ENCODE measurements at regions not wholly inside any gene's neighbourhood (a gene's known extent, or its start where the extent isn't known, plus 50 kb on each side); places are given as distances from the start of the nearest gene placed in this dataset.

GRCh38 chr1:5311147-5311546 lies 656.7 kb downstream of the AJAP1 start:
- WGBS: 89% methylated on average over 12 of the region's 12 CpGs
- Histone ChIP-seq H3K27ac (ENCODE audit: low read depth in 1 of 2, low read length in 1 of 2) (no peak overlapping the region), H3K27me3 (ENCODE audit: control insufficient read depth in 2 of 2, insufficient read depth in 1 of 2, low read length in 1 of 2) (no peaks in the 10 kb centered on the region)

GRCh38 chr1:5308249-5308648 lies 653.8 kb downstream of the AJAP1 start:
- H3K27ac ChIP-seq (ENCODE audit: low read depth in 1 of 2, low read length in 1 of 2): no peak overlapping the region
- H3K27me3 ChIP-seq (ENCODE audit: control insufficient read depth in 2 of 2, insufficient read depth in 1 of 2, low read length in 1 of 2): no peaks in the 10 kb centered on the region
- no peaks in the 10 kb centered on the region for H3K36me3 ChIP-seq (ENCODE audit: control insufficient read depth in 2 of 2, insufficient read depth in 2 of 2, low read length in 1 of 2)
- WGBS: 88% methylated on average over 6 of the region's 6 CpGs
- DNase-seq (ENCODE audit: low read depth in 6 of 9, low spot score in 9 of 9): no peak
- no peak overlapping the region for H3K4me3 ChIP-seq (ENCODE audit: low read length in 2 of 2)
- H3K4me1 ChIP-seq (ENCODE audit: control insufficient read depth in 2 of 2, insufficient read depth in 2 of 2, low read length in 2 of 2): no peaks in the 10 kb centered on the region
- H3K9me3 ChIP-seq (ENCODE audit: control insufficient read depth in 2 of 2, insufficient read depth in 1 of 2, low read length in 1 of 2): no peaks in the 10 kb centered on the region

More at GRCh38 chr1:5311147-5311546, 656.7 kb downstream of the AJAP1 start:
- no peak for DNase-seq (ENCODE audit: low read depth in 6 of 9, low spot score in 9 of 9)
- Histone ChIP-seq H3K36me3 (ENCODE audit: control insufficient read depth in 2 of 2, insufficient read depth in 2 of 2, low read length in 1 of 2) (no peaks in the 10 kb centered on the region), H3K4me1 (ENCODE audit: control insufficient read depth in 2 of 2, insufficient read depth in 2 of 2, low read length in 2 of 2) (no peaks in the 10 kb centered on the region), H3K9me3 (ENCODE audit: control insufficient read depth in 2 of 2, insufficient read depth in 1 of 2, low read length in 1 of 2) (no peaks in the 10 kb centered on the region), H3K4me3 (ENCODE audit: low read length in 2 of 2) (no peak overlapping the region)

DNA sequence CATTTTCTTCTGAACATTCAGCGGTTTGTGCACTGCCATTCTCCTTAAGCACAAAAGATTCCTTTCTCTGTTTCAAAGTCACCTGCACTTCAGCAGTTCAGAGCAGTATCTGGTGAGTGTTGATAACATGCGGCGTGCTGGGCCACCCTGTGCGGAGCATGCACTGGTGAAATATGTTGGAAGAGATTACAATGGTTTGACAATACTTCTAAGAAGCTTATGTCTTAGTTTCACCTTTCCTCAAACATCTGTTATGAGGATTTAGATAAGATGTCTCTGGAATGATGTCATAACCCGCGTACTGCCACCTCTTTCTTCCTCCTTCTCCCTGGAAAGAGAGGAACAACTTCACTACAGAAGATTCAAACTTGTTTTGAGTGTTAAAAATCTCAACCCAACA lies 650.3 kb downstream of the AJAP1 start:
- Histone ChIP-seq H3K4me1 (ENCODE audit: control insufficient read depth in 2 of 2, insufficient read depth in 2 of 2, low read length in 2 of 2) (no peaks in the 10 kb centered on the region), H3K9me3 (ENCODE audit: control insufficient read depth in 2 of 2, insufficient read depth in 1 of 2, low read length in 1 of 2) (no peaks in the 10 kb centered on the region), H3K27me3 (ENCODE audit: control insufficient read depth in 2 of 2, insufficient read depth in 1 of 2, low read length in 1 of 2) (no peaks in the 10 kb centered on the region), H3K27ac (ENCODE audit: low read depth in 1 of 2, low read length in 1 of 2) (no peak overlapping the region), H3K4me3 (ENCODE audit: low read length in 2 of 2) (no peak overlapping the region), H3K36me3 (ENCODE audit: control insufficient read depth in 2 of 2, insufficient read depth in 2 of 2, low read length in 1 of 2) (no peaks in the 10 kb centered on the region)
- WGBS: 96% methylated on average over 6 of the region's 6 CpGs
- DNase-seq (ENCODE audit: low read depth in 6 of 9, low spot score in 9 of 9): no peak

GRCh38 chr1:5298376-5298775 lies 644.0 kb downstream of the AJAP1 start:
- H3K9me3 ChIP-seq (ENCODE audit: control insufficient read depth in 2 of 2, insufficient read depth in 1 of 2, low read length in 1 of 2): peaks cover 0 to 8% of the 10 kb centered on the region in 2 donors
- H3K36me3 ChIP-seq (ENCODE audit: control insufficient read depth in 2 of 2, insufficient read depth in 2 of 2, low read length in 1 of 2): no peaks in the 10 kb centered on the region
- no peak overlapping the region for H3K4me3 ChIP-seq (ENCODE audit: low read length in 2 of 2)
- H3K4me1 ChIP-seq (ENCODE audit: control insufficient read depth in 2 of 2, insufficient read depth in 2 of 2, low read length in 2 of 2): no peaks in the 10 kb centered on the region
- H3K27me3 ChIP-seq (ENCODE audit: control insufficient read depth in 2 of 2, insufficient read depth in 1 of 2, low read length in 1 of 2): no peaks in the 10 kb centered on the region
- no peak for DNase-seq (ENCODE audit: low read depth in 6 of 9, low spot score in 9 of 9)
- 94% methylated on average over 6 of the region's 6 CpGs for WGBS
- H3K27ac ChIP-seq (ENCODE audit: low read depth in 1 of 2, low read length in 1 of 2): no peak overlapping the region

- Histone ChIP-seq H3K27me3 (ENCODE audit: control insufficient read depth in 2 of 2, insufficient read depth in 1 of 2, low read length in 1 of 2) (no peaks in the 10 kb centered on the region), H3K27ac (ENCODE audit: low read depth in 1 of 2, low read length in 1 of 2) (no peak overlapping the region), H3K4me1 (ENCODE audit: control insufficient read depth in 2 of 2, insufficient read depth in 2 of 2, low read length in 2 of 2) (no peaks in the 10 kb centered on the region), H3K9me3 (ENCODE audit: control insufficient read depth in 2 of 2, insufficient read depth in 1 of 2, low read length in 1 of 2) (peaks cover 0 to 8% of the 10 kb centered on the region in 2 donors), H3K4me3 (ENCODE audit: low read length in 2 of 2) (no peak overlapping the region), H3K36me3 (ENCODE audit: control insufficient read depth in 2 of 2, insufficient read depth in 2 of 2, low read length in 1 of 2) (no peaks in the 10 kb centered on the region)
- no peak for DNase-seq (ENCODE audit: low read depth in 6 of 9, low spot score in 9 of 9)
- 98% methylated on average over 1 of the region's 1 CpG for WGBS
Observed at GRCh38 chr1:5297886-5298239, 643.5 kb downstream of the AJAP1 start.

GRCh38 chr1:5297180-5297885 lies 642.9 kb downstream of the AJAP1 start:
- H3K4me3 ChIP-seq (ENCODE audit: low read length in 2 of 2): no peak overlapping the region
- no peaks in the 10 kb centered on the region for H3K27me3 ChIP-seq (ENCODE audit: control insufficient read depth in 2 of 2, insufficient read depth in 1 of 2, low read length in 1 of 2)
- H3K36me3 ChIP-seq (ENCODE audit: control insufficient read depth in 2 of 2, insufficient read depth in 2 of 2, low read length in 1 of 2): no peaks in the 10 kb centered on the region
- peaks cover 0 to 8% of the 10 kb centered on the region in 2 donors for H3K9me3 ChIP-seq (ENCODE audit: control insufficient read depth in 2 of 2, insufficient read depth in 1 of 2, low read length in 1 of 2)
- 96% methylated on average over 9 of the region's 9 CpGs for WGBS
- no peak for DNase-seq (ENCODE audit: low read depth in 6 of 9, low spot score in 9 of 9)
- no peaks in the 10 kb centered on the region for H3K4me1 ChIP-seq (ENCODE audit: control insufficient read depth in 2 of 2, insufficient read depth in 2 of 2, low read length in 2 of 2)
- H3K27ac ChIP-seq (ENCODE audit: low read depth in 1 of 2, low read length in 1 of 2): no peak overlapping the region

DNA sequence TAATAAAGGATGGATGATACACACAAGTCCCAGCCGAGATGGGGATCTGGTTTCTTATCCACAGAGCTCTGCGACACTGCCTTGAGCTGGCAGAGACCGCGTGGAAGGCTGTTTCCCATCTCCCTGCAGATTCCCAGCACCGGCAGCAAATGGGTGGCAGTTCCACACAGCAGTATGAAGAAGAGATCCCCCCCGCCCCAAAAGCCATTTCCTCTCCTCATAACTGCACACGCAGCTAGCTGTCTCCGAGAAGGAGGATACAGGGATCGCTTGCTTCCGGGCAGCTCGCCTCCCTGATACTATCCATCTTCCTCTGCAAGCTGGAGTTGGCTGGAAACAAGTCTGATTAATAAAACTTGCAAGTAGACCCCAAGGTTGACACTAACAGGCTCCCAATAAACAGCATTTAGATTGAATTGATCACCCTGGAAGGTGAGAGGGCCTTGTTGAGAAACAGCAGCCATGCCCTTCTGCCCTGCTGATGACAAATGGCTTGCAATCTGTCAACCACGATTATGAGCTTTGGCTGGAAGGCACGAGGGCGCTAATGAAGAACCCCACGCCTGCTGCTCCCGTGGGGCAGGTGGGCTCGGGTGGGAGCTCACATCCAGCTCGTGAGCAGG lies 642.3 kb downstream of the AJAP1 start:
- H3K36me3 ChIP-seq (ENCODE audit: control insufficient read depth in 2 of 2, insufficient read depth in 2 of 2, low read length in 1 of 2): no peaks in the 10 kb centered on the region
- DNase-seq (ENCODE audit: low read depth in 6 of 9, low spot score in 9 of 9): no peak
- H3K27me3 ChIP-seq (ENCODE audit: control insufficient read depth in 2 of 2, insufficient read depth in 1 of 2, low read length in 1 of 2): no peaks in the 10 kb centered on the region
- H3K4me3 ChIP-seq (ENCODE audit: low read length in 2 of 2): no peak overlapping the region
- peaks cover 0 to 8% of the 10 kb centered on the region in 2 donors for H3K9me3 ChIP-seq (ENCODE audit: control insufficient read depth in 2 of 2, insufficient read depth in 1 of 2, low read length in 1 of 2)
- 82% methylated on average over 18 of the region's 18 CpGs for WGBS
- no peaks in the 10 kb centered on the region for H3K4me1 ChIP-seq (ENCODE audit: control insufficient read depth in 2 of 2, insufficient read depth in 2 of 2, low read length in 2 of 2)
- H3K27ac ChIP-seq (ENCODE audit: low read depth in 1 of 2, low read length in 1 of 2): no peak overlapping the region

DNA sequence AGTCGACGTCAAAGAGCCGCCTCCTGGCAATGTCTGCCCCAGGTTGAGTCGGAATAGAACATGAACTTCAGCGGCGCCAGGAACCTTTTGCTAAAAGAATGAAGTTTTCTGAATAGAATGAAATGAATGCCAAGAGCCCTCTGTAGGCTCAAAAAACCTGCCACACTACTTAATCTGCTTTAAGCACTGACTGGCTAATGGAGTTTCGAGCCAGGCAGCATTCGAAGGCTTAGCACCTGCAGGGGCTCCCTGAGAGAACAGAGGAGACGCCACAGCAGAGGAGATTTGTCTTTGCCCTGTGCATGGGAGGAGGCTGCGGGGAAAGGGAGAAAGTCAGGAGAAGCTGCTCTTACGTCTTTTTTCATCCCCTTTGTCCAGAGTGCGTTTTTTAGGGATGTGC lies 641.7 kb downstream of the AJAP1 start:
- no peaks in the 10 kb centered on the region for H3K27me3 ChIP-seq (ENCODE audit: control insufficient read depth in 2 of 2, insufficient read depth in 1 of 2, low read length in 1 of 2)
- DNase-seq (ENCODE audit: low read depth in 6 of 9, low spot score in 9 of 9): no peak
- H3K4me3 ChIP-seq (ENCODE audit: low read length in 2 of 2): no peak overlapping the region
- no peaks in the 10 kb centered on the region for H3K36me3 ChIP-seq (ENCODE audit: control insufficient read depth in 2 of 2, insufficient read depth in 2 of 2, low read length in 1 of 2)
- peaks cover 0 to 8% of the 10 kb centered on the region in 2 donors for H3K9me3 ChIP-seq (ENCODE audit: control insufficient read depth in 2 of 2, insufficient read depth in 1 of 2, low read length in 1 of 2)
- 81% methylated on average over 12 of the region's 12 CpGs for WGBS
- no peak overlapping the region for H3K27ac ChIP-seq (ENCODE audit: low read depth in 1 of 2, low read length in 1 of 2)
- H3K4me1 ChIP-seq (ENCODE audit: control insufficient read depth in 2 of 2, insufficient read depth in 2 of 2, low read length in 2 of 2): no peaks in the 10 kb centered on the region

DNA sequence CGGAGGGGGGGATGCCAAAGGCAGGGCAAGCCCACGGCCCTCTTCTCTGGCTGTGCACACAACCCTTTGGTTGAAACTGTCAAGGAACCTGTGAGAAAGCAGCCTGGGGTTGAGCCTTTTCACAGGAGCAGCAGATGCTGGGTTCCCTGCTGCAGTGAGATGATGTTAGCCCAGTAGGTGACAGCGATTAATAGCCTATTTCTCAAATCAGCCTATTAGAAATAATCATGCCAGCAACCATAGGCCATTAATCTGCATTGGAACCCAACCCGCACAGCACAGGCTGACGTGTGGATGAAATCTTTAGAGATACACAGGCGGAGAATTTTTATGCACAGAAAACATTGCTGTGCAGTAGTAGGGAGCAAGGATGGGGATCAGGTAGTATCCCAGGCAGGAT lies 637.5 kb downstream of the AJAP1 start:
- WGBS: 81% methylated on average over 6 of the region's 6 CpGs
- Histone ChIP-seq H3K27ac (ENCODE audit: low read depth in 1 of 2, low read length in 1 of 2) (no peak overlapping the region), H3K4me1 (ENCODE audit: control insufficient read depth in 2 of 2, insufficient read depth in 2 of 2, low read length in 2 of 2) (no peaks in the 10 kb centered on the region), H3K27me3 (ENCODE audit: control insufficient read depth in 2 of 2, insufficient read depth in 1 of 2, low read length in 1 of 2) (no peaks in the 10 kb centered on the region), H3K36me3 (ENCODE audit: control insufficient read depth in 2 of 2, insufficient read depth in 2 of 2, low read length in 1 of 2) (no peaks in the 10 kb centered on the region), H3K4me3 (ENCODE audit: low read length in 2 of 2) (no peak overlapping the region), H3K9me3 (ENCODE audit: control insufficient read depth in 2 of 2, insufficient read depth in 1 of 2, low read length in 1 of 2) (peaks cover 0 to 8% of the 10 kb centered on the region in 2 donors)
- no peak for DNase-seq (ENCODE audit: low read depth in 6 of 9, low spot score in 9 of 9)

Measured in thymus (tissue), 11 donors.